NCI-H460 (cell line): ENCODE measurements at regions not wholly inside any gene's neighbourhood (a gene's known extent, or its start where the extent isn't known, plus 50 kb on each side); places are given as distances from the start of the nearest gene placed in this dataset.

ENCODE experiments used
- DNase-seq: peaks from one replicate; pipeline ENCODE4 v3.0.0-alpha.2; 2016; ENCODE audit warnings: low read depth; ENCODE audit errors: extremely low read depth

- no peak for DNase-seq
Measured at GRCh38 chr4:17339376-17339775, 172.5 kb downstream of the QDPR start.

DNA sequence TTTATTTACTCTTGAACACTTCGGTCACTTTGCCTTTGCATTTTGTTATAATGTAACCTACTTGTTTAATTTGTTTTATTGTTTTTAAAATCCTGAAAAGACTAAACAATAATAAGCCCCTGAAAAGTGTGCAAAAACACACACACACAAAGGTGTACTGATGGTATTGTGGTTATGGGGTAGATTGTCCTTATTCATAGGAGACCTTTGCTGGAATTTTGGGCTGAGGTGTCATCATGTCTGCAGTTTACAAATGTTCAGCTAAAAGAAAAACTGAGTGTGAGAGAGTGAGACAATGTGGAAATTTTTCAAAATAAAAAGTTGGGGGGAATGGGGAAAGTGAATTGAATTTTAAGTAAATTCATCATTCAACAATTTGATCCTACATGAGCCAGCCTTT, 174.9 kb downstream of the QDPR start:
- DNase-seq, result no peak

DNA sequence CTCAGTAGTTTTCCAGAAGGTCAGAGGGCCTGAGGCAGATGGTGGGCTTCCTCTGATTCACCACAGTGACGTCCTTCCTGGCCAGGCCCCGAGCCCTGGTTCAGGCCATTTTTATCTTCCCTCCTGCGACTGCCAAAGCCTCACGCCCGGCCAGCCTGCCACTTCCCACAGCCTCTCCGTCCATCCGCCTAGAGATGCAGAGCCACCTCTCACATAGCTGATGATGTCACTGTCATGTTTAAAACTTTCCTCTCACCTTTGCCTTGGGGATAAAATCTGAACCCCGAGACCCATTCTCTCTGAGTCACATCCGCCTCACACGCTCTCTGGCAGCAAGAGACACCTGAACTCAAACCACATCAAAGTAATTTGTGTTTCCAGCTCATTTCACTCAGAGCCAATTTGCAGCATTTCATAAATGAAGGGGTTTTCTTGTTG, 175.3 kb downstream of the QDPR start:
- DNase-seq, result no peak

GRCh38 chr4:17336069-17336468, 175.8 kb downstream of the QDPR start:
- no peak for DNase-seq

DNA sequence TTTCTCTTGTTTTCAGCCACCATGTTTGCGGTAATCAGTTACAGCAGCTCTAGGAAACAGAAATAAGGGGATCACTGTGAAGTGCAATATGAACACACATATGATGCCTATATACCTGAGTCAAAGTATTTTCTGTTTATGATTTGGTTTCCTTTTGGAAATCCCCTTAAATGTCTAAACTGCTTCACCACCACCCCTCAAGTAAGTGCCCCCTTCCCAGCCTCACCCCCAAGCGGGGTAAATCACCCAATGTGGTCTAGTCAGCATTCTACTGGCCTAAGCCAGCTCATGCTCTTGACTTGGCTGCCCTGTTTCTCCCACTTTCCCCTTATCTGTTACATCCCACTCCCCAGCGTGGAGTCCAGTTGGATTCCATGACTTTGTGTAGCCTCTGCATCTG, 176.5 kb downstream of the QDPR start:
- no peak for DNase-seq

- no peak for DNase-seq
Measured at GRCh38 chr4:17332478-17332877, 179.4 kb downstream of the QDPR start.

DNA sequence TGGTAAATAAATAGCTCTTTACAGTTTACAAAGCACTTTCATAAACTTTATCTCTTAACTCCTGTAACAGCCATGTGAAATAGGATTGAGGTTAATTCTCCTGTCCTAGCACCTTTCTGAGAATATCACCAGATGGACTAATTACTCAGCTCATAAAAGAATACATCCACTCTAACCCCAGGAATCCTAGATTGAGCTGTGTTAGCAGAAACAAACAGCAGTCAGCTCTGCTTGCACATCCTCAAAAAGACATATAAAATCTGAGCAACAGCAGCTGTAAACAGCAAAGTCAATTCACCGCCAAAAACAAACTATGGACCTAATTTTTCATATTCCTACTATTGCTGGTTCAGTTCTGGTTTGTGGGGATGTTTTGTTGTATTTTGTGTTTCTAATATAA, 182.8 kb downstream of the QDPR start:
- no peak for DNase-seq

DNA sequence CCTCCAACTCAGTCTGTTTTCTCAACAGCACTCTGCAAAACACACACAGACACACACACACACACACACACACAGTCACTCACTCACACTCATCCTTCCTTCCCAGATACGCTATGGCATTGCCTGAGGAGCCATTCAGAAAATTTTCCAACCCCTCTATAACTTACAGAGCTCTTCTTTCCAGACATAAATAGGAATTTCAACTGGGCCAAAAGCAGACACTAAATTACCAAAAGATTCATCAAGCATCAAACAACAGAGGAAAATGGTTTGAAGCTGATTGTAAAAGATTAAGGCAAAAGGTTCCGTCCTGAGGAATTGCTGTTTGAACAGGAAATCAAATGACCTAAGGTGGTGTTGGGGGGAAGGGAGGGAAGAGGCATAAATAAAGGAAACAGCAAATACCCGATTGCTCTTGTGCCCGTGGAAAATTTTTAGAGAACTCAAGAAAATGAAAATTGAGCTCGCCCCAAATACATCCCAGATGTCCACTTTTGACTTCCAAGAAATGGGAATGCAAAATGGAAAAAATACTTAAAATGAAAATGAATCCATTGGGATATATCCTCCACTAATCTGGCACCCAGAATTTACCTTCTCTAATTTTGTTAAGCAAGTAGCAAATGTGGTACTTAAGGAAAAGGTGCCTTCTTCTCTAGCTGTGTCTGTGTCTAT, 183.6 kb downstream of the QDPR start:
- DNase-seq, result no peak

- DNase-seq, result no peak
Measured at GRCh38 chr4:17327591-17327990, 184.3 kb downstream of the QDPR start.

- DNase-seq, result no peak
Measured at GRCh38 chr4:17326756-17327155, 185.1 kb downstream of the QDPR start.

- no peak for DNase-seq
Measured at GRCh38 chr4:17325098-17325497, 186.8 kb downstream of the QDPR start.

DNA sequence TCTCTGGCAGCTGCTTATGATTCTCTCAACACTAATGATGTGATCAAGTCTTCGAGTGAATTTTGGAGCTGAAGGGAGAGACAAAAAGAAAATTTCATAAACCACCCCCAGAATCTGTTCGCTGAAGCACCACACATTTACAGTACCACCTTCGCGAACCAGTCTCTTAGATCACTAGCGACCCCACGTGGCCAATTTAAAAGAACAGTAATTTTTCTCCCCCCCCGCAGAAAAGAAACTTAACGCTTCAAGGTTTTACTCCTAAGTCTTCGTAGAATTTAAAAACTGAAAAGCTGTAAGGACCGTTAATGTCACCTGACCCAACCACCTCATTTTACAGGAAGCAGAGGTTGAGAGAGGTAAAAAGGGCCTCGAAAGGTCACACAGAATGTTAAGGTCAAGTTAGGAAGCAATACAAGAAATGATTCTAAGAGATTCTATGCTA, 187.5 kb downstream of the QDPR start:
- no peak for DNase-seq

DNA sequence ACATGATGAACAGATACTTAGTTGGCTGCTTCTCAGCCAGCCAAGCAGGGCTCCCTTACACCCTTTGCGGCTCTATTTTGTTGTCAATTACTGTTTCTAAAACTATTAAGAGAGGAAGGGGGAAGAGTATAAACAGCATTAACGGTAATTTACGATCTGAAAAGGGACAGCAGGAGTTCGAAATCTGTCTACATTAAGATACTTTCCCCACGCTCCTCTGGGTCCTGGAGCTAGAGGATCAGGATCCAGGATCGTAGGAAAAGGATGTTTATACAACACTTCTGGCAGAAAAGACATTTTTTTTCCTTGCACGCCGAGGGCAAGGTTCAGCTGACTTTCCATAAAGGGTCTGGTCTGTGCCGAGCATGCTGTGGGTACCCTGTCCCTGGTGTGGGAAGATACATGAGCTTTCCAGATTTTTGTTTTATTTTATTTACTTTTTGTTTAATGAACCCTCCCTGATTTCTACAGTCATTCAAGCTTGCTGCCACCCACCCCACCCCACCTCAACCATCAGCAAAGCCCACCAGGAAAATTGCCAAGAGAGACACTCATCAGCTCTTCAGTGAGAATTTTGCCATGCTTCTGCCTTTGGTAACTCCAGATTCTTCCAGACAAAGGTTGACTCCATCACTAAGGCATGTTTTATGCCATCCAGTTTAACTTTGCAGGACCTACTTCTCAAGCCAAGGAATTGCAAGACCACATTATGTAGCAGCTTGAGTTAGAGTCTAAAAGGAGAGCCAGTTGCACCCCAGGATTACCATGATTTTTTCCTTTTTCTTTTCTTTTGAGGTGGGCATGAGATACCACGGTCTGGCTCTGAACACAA, 188.1 kb downstream of the QDPR start:
- no peak for DNase-seq

- no peak for DNase-seq
Measured at GRCh38 chr4:17322514-17322913, 189.4 kb downstream of the QDPR start.

- no peak for DNase-seq
Measured at GRCh38 chr4:17320046-17320445, 191.8 kb downstream of the QDPR start.

GRCh38 chr4:17317526-17317925, 194.4 kb downstream of the QDPR start:
- no peak for DNase-seq

GRCh38 chr4:17316566-17316965, 195.3 kb downstream of the QDPR start:
- DNase-seq, result no peak

DNA sequence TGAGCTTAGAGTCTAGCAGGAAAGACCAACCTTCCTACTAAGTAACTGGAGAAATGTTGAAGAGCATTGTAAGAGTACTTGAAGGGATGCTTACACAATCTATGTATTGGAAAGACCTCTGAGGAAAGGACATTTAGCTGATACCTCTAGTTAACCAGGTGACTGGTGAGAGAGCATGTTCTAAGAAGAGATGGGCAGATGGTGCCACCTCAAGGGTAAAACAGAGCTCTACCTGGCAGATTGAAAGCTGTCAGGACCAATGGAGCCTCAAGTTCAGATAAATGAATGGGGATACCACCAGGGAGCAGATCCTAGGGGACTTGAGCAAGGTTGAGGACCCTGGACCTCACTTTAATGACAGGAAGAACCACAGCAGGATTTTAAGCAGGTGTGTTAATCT, 196.4 kb downstream of the QDPR start:
- DNase-seq, result no peak

DNA sequence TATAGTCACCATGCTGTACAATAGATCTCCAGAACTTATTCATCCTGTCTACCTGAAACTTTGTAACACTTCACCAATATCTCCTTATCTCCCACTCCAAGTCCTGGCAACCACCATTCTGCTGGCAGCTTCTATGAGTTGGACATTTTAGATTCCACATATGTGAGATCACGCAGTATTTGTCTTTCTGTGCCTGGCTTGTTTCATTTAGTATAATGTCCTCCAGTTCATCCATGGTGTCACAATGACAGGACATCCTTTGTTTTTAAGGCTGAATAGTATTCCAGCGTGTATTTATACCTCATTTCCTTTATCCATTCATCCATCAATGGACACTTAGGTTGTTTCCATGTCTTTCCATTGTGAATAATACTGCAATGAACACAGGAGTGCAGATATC, 198.7 kb downstream of the QDPR start:
- DNase-seq, result no peak

- no peak for DNase-seq
Measured at GRCh38 chr4:17310269-17310652, 201.6 kb downstream of the QDPR start.

GRCh38 chr4:17309567-17310268, 202.2 kb downstream of the QDPR start:
- DNase-seq, result no peak

GRCh38 chr4:17301869-17302268, 210.0 kb downstream of the QDPR start:
- DNase-seq, result no peak
